Loucy (cell line): ENCODE measurements at regions not wholly inside any gene's neighbourhood (a gene's known extent, or its start where the extent isn't known, plus 50 kb on each side); places are given as distances from the start of the nearest gene placed in this dataset.

Source experiments
- CTCF ChIP-seq: fragments of 200-600 bp; sonication (generic); conservative IDR thresholded peaks from 2 replicates; pipeline ENCODE4 v1.5.1; 2014; ENCODE audit warnings: mild to moderate bottlenecking, antibody characterized with exemption, low read length
- EZH2phosphoT487 ChIP-seq: fragments of 200-600 bp; IDR thresholded peaks from 2 replicates; pipeline ENCODE4 v1.6.1; 2018; ENCODE audit warnings: antibody characterized with exemption, mild to moderate bottlenecking, moderate library complexity, borderline replicate concordance

- no peak for TF ChIP-seq CTCF
- no peak for TF ChIP-seq EZH2phosphoT487
Measured at GRCh38 chr18:45521136-45521535, 94.1 kb upstream of the SLC14A2 start.
